Gastroesophageal sphincter (tissue), 3 donors: ENCODE measurements at regions not wholly inside any gene's neighbourhood (a gene's known extent, or its start where the extent isn't known, plus 50 kb on each side); places are given as distances from the start of the nearest gene placed in this dataset.

ENCODE experiments used
- CTCF ChIP-seq, 4 experiments: fragments of 200-600 bp in 2 of 4; fragments of 450-650 bp in 2 of 4; sonication (generic) in 1 of 4; IDR thresholded peaks; one replicate each; pipeline ENCODE4 v1.5.1; 2017 to 2019; ENCODE audit warnings: antibody characterized with exemption in 4 of 4, mild to moderate bottlenecking in 2 of 4, moderate library complexity in 2 of 4
- EP300 ChIP-seq: sonication (generic); formaldehyde crosslinking; IDR thresholded peaks from one replicate; pipeline ENCODE4 v1.6.1; 2017; ENCODE audit warnings: antibody characterized with exemption, mild to moderate bottlenecking
- POLR2A ChIP-seq, 2 donors: fragments of 450-650 bp; IDR thresholded peaks; one replicate each; pipeline ENCODE4 v1.6.1; 2017; ENCODE audit warnings: antibody characterized with exemption in 2 of 2, mild to moderate bottlenecking in 2 of 2, moderate library complexity in 1 of 2
- POLR2AphosphoS5 ChIP-seq: sonication (generic); formaldehyde crosslinking; IDR thresholded peaks from one replicate; pipeline ENCODE4 v1.6.1; 2017; ENCODE audit warnings: antibody characterized with exemption

- TF ChIP-seq CTCF (IDR thresholded peaks at IDR 0.05) (no peak), EP300 (no peak), POLR2A (IDR thresholded peaks at IDR 0.05) (no peak), POLR2AphosphoS5 (no peak)
Measured at GRCh38 chr9:85302938-85303756, 438.6 kb downstream of the AGTPBP1 start.
